ENCODE measurements at regions not wholly inside any gene's neighbourhood (a gene's known extent, or its start where the extent isn't known, plus 50 kb on each side); places are given as distances from the start of the nearest gene placed in this dataset.

DNA sequence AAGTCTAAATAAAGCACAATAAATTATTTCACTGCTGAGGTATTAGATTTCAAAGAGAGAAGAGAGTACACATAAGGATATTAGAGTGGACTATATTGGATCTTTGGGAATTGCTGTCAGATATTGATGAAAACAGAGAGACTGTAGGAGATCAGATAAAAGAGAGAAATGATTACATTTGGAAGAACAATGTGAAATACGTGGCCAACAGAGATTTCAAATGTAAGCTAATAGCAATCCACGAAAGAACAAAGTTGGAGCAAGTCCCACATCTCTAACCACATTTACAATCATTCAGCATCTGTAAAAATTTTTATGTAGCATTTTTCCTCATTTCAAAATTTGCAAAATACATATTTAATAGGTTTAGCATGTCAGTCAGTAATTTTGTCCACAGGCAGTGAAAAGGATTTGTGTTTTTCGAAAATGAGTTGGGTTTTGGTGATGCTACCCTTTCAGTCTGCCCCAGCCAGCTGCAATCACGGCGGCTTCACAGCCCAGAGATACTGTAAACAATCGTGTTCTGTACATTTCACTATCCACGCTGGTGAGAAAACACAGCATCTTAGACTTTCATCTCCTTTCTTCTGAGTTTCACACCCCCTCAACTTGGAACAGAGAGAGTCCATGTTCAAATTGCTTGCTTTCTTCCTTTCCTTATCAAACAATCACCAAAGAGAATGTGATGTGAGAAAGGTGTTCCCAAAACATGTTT, 209.1 kb upstream of the LYPLAL1 start:
- no peak overlapping the region for H3K27ac Mint-ChIP-seq
- no peak overlapping the region for H3K4me3 Mint-ChIP-seq
- H3K9me3 Mint-ChIP-seq, result no peaks in the 10 kb centered on the region
- peaks cover 4% of the 10 kb centered on the region for H3K27me3 Mint-ChIP-seq (ENCODE audit: low read depth, poor library complexity)
- TF ChIP-seq, protein P1, sequence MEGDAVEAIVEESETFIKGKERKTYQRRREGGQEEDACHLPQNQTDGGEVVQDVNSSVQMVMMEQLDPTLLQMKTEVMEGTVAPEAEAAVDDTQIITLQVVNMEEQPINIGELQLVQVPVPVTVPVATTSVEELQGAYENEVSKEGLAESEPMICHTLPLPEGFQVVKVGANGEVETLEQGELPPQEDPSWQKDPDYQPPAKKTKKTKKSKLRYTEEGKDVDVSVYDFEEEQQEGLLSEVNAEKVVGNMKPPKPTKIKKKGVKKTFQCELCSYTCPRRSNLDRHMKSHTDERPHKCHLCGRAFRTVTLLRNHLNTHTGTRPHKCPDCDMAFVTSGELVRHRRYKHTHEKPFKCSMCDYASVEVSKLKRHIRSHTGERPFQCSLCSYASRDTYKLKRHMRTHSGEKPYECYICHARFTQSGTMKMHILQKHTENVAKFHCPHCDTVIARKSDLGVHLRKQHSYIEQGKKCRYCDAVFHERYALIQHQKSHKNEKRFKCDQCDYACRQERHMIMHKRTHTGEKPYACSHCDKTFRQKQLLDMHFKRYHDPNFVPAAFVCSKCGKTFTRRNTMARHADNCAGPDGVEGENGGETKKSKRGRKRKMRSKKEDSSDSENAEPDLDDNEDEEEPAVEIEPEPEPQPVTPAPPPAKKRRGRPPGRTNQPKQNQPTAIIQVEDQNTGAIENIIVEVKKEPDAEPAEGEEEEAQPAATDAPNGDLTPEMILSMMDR (IDR thresholded peaks at IDR 0.05), result no peak
- no peaks in the 10 kb centered on the region for H3K4me1 Mint-ChIP-seq
- DNase-seq, result no peak
- H3K36me3 Mint-ChIP-seq (ENCODE audit: low read depth), result no peaks in the 10 kb centered on the region

DNA sequence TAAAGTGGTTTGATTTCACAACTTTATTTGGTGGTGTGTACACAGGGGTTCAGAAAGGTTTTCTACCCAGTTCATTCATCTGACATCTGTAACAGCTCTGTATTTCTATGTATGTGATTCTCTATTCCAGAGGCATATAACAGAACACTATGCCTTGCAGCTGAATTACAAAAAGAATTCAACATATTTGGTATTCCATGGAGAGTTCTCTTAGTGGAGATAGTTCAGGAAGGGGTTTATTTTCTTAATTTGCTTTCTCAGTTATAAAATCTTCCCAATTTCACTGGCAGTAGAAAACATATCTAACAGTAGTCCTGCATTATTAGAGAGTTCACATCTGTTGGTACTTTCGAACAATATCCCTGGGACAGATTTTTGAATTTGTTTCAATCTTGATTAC, 207.9 kb upstream of the LYPLAL1 start:
- Mint-ChIP-seq H3K4me1 (no peaks in the 10 kb centered on the region), H3K9me3 (no peaks in the 10 kb centered on the region), H3K36me3 (ENCODE audit: low read depth) (no peaks in the 10 kb centered on the region), H3K4me3 (no peak overlapping the region), H3K27ac (no peak overlapping the region), H3K27me3 (ENCODE audit: low read depth, poor library complexity) (peaks cover 4% of the 10 kb centered on the region)
- TF ChIP-seq, protein P1 (IDR thresholded peaks at IDR 0.05), result no peak
- no peak for DNase-seq

DNA sequence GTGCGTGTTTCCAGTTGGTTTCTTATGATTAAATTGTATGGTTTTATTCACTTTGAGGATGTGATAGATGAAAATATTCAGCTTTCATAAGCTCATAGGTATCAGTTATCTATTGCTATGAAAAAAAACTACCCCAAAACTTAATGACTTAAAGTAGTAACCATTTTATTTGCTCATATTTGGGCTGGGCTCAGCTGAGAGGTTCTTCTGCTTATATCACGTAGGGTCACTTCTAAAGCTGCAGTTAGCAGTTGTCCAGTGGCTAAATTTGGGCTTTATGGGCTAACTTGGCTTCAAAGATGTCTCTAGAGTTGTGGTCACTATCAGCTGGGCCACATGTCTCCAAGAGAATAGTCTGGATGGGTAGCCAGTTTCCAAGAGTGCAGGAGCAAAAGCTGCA, 206.4 kb upstream of the LYPLAL1 start:
- Mint-ChIP-seq H3K27me3 (ENCODE audit: low read depth, poor library complexity) (peaks cover 4% of the 10 kb centered on the region), H3K9me3 (peaks cover 5% of the 10 kb centered on the region), H3K4me1 (no peaks in the 10 kb centered on the region)

DNA sequence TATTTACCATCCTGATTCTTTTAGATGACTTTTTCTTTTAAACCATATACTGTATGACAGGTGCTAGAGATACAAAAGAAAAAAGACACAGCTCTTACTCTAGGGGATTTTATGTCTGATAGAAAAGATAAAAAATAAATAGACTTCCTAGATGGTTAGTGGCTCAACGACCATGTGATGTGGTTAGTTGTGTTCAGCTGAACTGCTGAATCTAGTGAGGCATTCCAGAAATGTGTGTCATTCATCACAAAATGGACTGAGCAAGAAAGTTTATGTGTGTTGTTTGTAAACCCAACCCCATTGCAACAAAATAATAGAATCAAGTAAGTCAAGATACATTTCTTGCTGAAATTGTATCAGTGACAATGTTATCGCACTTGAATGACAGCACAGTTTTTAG, 205.8 kb upstream of the LYPLAL1 start:
- TF ChIP-seq, protein P1 (IDR thresholded peaks at IDR 0.05), result no peak
- H3K36me3 Mint-ChIP-seq (ENCODE audit: low read depth), result peaks cover 6% of the 10 kb centered on the region
- no peak for DNase-seq
- no peak overlapping the region for H3K27ac Mint-ChIP-seq
- H3K9me3 Mint-ChIP-seq, result peaks cover 10% of the 10 kb centered on the region
- H3K27me3 Mint-ChIP-seq (ENCODE audit: low read depth, poor library complexity), result peaks cover 4% of the 10 kb centered on the region
- H3K4me1 Mint-ChIP-seq, result no peaks in the 10 kb centered on the region
- H3K4me3 Mint-ChIP-seq, result no peak overlapping the region

More for the DNA sequence above, 206.4 kb upstream of the LYPLAL1 start:
- Mint-ChIP-seq H3K4me3 (no peak overlapping the region), H3K27ac (no peak overlapping the region), H3K36me3 (ENCODE audit: low read depth) (peaks cover 2% of the 10 kb centered on the region)
- TF ChIP-seq, protein P1 (IDR thresholded peaks at IDR 0.05), result no peak
- DNase-seq, result no peak

DNA sequence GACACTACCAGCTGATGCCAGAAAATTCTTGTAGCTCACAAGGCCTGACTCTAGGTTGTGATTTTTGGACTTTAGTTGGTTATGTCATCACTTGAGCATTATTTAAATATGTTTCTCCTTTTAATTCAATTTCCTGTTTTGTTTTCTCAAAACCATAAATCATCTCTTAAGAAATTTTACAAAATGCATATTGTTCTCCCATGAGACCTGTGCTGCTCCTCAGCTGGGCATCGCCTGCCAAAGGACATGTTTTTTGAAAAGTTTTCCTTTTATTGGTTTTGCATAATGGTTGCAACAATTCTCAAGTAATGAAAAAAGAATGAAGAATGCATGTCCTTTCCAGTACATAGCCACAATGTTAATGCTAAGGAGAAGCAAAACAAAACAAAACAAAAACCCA, 204.7 kb upstream of the LYPLAL1 start:
- Mint-ChIP-seq H3K27me3 (ENCODE audit: low read depth, poor library complexity) (no peaks in the 10 kb centered on the region), H3K4me3 (no peak overlapping the region), H3K27ac (no peak overlapping the region), H3K9me3 (peaks cover 10% of the 10 kb centered on the region), H3K36me3 (ENCODE audit: low read depth) (peaks cover 6% of the 10 kb centered on the region), H3K4me1 (no peaks in the 10 kb centered on the region)
- no peak for DNase-seq
- TF ChIP-seq, protein P1 (IDR thresholded peaks at IDR 0.05), result no peak

DNA sequence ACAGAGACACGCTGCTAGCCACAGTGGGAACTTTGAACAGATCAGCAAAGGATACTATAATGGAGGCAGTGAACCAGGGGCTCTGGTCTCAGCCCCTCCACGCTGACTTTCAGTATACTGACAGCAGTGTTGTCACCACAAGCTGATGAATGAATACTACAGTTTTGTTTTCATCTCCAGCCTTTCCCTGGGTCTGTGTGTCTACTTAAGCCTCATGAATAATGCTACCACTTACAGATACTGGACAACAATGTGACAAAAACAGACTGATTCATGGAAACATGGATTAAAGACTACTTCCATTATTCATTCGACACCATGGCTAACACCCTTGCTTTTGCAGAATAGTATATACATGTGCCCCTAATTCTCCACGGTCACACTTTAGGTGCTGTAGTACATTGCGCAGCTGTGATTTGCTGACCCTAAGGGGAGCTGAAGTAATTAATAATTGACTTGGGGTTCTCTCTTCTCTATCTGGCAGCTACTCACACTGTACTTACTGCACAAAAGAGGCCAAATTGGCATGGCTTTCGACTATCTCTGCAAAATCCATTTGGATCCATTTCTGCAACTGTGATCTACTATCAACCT, 203.2 kb upstream of the LYPLAL1 start:
- H3K4me1 Mint-ChIP-seq, result no peaks in the 10 kb centered on the region
- DNase-seq, result no peak
- TF ChIP-seq, protein P1 (IDR thresholded peaks at IDR 0.05), result no peak
- H3K9me3 Mint-ChIP-seq, result peaks cover 10% of the 10 kb centered on the region
- H3K4me3 Mint-ChIP-seq, result no peak overlapping the region
- H3K36me3 Mint-ChIP-seq (ENCODE audit: low read depth), result peaks cover 6% of the 10 kb centered on the region
- H3K27ac Mint-ChIP-seq, result no peak overlapping the region
- no peaks in the 10 kb centered on the region for H3K27me3 Mint-ChIP-seq (ENCODE audit: low read depth, poor library complexity)
